WTC11 (cell line): ENCODE measurements at regions not wholly inside any gene's neighbourhood (a gene's known extent, or its start where the extent isn't known, plus 50 kb on each side); places are given as distances from the start of the nearest gene placed in this dataset.

Source experiments
- ATAC-seq: fragments of 200-7000 bp; cut with Tn5 transposase; 2 replicates; pipeline ENCODE4 v1.10.0; 2021; ENCODE audit warnings: mild to moderate bottlenecking, moderate library complexity
- CTCF ChIA-PET: fragments of 300-600 bp; sonication (Branson Sonifier 250); formaldehyde crosslinking; loops from one replicate; lab custom pipeline; 2021; ENCODE audit warnings: antibody characterized with exemption; lab: Charles Lee
- POLR2A ChIA-PET: fragments of 350-600 bp; sonication (Branson Sonifier 250); formaldehyde crosslinking; loops from one replicate; lab custom pipeline; 2021; ENCODE audit warnings: antibody characterized with exemption; lab: Charles Lee
- DNase-seq: peaks from one replicate; pipeline ENCODE4 v3.0.0; 2021; ENCODE audit warnings: low spot score
- H3K27ac Mint-ChIP-seq: 2 replicates; pipeline ENCODE4 v1.8.0; 2021; ENCODE audit warnings: mixed read lengths
- H3K27me3 Mint-ChIP-seq: 2 replicates; pipeline ENCODE4 v1.8.0; 2021; ENCODE audit warnings: low read depth, mild to moderate bottlenecking, moderate library complexity, mixed read lengths
- H3K36me3 Mint-ChIP-seq: 2 replicates; pipeline ENCODE4 v1.8.0; 2021; ENCODE audit warnings: mixed read lengths
- H3K4me1 Mint-ChIP-seq: 2 replicates; pipeline ENCODE4 v1.8.0; 2022; ENCODE audit warnings: mixed read lengths
- H3K4me3 Mint-ChIP-seq: 2 replicates; pipeline ENCODE4 v1.8.0; 2021; ENCODE audit warnings: mild to moderate bottlenecking, moderate library complexity, mixed read lengths
- H3K9me3 Mint-ChIP-seq: 2 replicates; pipeline ENCODE4 v1.8.0; 2021; ENCODE audit warnings: mixed read lengths
- CTCF ChIP-seq: fragments of 200-600 bp; IDR thresholded peaks from 2 replicates; pipeline ENCODE4 v1.8.0; 2022; ENCODE audit warnings: antibody characterized with exemption
- ERG ChIP-seq: fragments of 250-450 bp; sonication (Bioruptor Pico); IDR thresholded peaks from 2 replicates; pipeline ENCODE4 v1.8.0; 2021; ENCODE audit warnings: mild to moderate bottlenecking
- ESRRA ChIP-seq: sonication (generic); formaldehyde crosslinking; IDR thresholded peaks from 2 replicates; pipeline ENCODE4 v1.8.1; 2022; ENCODE audit warnings: mild to moderate bottlenecking, missing genetic modification reagents, borderline replicate concordance
- GTF2I ChIP-seq: fragments of 250-450 bp; sonication (Bioruptor Pico); conservative IDR thresholded peaks from 2 replicates; pipeline ENCODE4 v1.4.0; 2021; ENCODE audit warnings: mild to moderate bottlenecking
- HMGXB4 ChIP-seq: sonication (generic); formaldehyde crosslinking; IDR thresholded peaks from 2 replicates; pipeline ENCODE4 v1.8.1; 2023; ENCODE audit warnings: mild to moderate bottlenecking, moderate library complexity, missing genetic modification reagents
- MXD4 ChIP-seq: fragments of 250-450 bp; sonication (Bioruptor Pico); IDR thresholded peaks from 2 replicates; pipeline ENCODE4 v1.8.0; 2021; ENCODE audit warnings: mild to moderate bottlenecking, moderate library complexity, borderline replicate concordance
- NFATC4 ChIP-seq: fragments of 250-450 bp; sonication (Bioruptor Pico); IDR thresholded peaks from 2 replicates; pipeline ENCODE4 v1.9.0; 2021; ENCODE audit warnings: mild to moderate bottlenecking
- OVOL2 ChIP-seq: fragments of 250-450 bp; sonication (Bioruptor Pico); IDR thresholded peaks from 2 replicates; pipeline ENCODE4 v1.9.0; 2021; ENCODE audit warnings: mild to moderate bottlenecking, borderline replicate concordance
- PREB ChIP-seq: sonication (generic); formaldehyde crosslinking; IDR thresholded peaks from 2 replicates; pipeline ENCODE4 v1.8.1; 2022; ENCODE audit warnings: mild to moderate bottlenecking, missing genetic modification reagents, moderate library complexity, borderline replicate concordance
- PRRX2 ChIP-seq: fragments of 250-450 bp; sonication (Bioruptor Pico); IDR thresholded peaks from 2 replicates; pipeline ENCODE4 v1.8.0; 2021; ENCODE audit warnings: mild to moderate bottlenecking
- RORB ChIP-seq: fragments of 250-450 bp; sonication (Bioruptor Pico); IDR thresholded peaks from 2 replicates; pipeline ENCODE4 v1.9.0; 2021; ENCODE audit warnings: mild to moderate bottlenecking
- SMAD3 ChIP-seq: sonication (generic); formaldehyde crosslinking; IDR thresholded peaks from 2 replicates; pipeline ENCODE4 v1.8.0; 2022; ENCODE audit warnings: missing genetic modification reagents, mild to moderate bottlenecking, borderline replicate concordance
- SOX15 ChIP-seq: fragments of 250-450 bp; sonication (Bioruptor Pico); IDR thresholded peaks from 2 replicates; pipeline ENCODE4 v1.9.0; 2021; ENCODE audit warnings: mild to moderate bottlenecking
- TCF7 ChIP-seq: sonication (generic); formaldehyde crosslinking; IDR thresholded peaks from 2 replicates; pipeline ENCODE4 v1.8.0; 2022; ENCODE audit warnings: mild to moderate bottlenecking, low read depth, missing genetic modification reagents, moderate library complexity
- USF2 ChIP-seq: sonication (generic); formaldehyde crosslinking; IDR thresholded peaks from 2 replicates; pipeline ENCODE4 v1.8.1; 2023; ENCODE audit warnings: mild to moderate bottlenecking, missing genetic modification reagents, moderate library complexity
- ZBTB21 ChIP-seq: sonication (generic); formaldehyde crosslinking; IDR thresholded peaks from 2 replicates; pipeline ENCODE4 v1.8.1; 2023; ENCODE audit warnings: mild to moderate bottlenecking, missing genetic modification reagents, borderline replicate concordance
- ZNF232 ChIP-seq: sonication (generic); formaldehyde crosslinking; IDR thresholded peaks from 2 replicates; pipeline ENCODE4 v1.8.0; 2022; ENCODE audit warnings: mild to moderate bottlenecking, missing genetic modification reagents
- ZNF416 ChIP-seq: fragments of 250-450 bp; sonication (Bioruptor Pico); IDR thresholded peaks from 2 replicates; pipeline ENCODE4 v1.9.0; 2021; ENCODE audit warnings: mild to moderate bottlenecking, inconsistent platforms
- ZNF423 ChIP-seq: fragments of 250-450 bp; sonication (Bioruptor Pico); IDR thresholded peaks from 2 replicates; pipeline ENCODE4 v2.1.2; 2022; ENCODE audit warnings: mild to moderate bottlenecking, moderate library complexity
- ZNF425 ChIP-seq: fragments of 250-450 bp; sonication (Bioruptor Pico); conservative IDR thresholded peaks from 2 replicates; pipeline ENCODE4 v1.9.0; 2021; ENCODE audit warnings: mild to moderate bottlenecking
- ZNF532 ChIP-seq: fragments of 250-450 bp; sonication (Bioruptor Pico); IDR thresholded peaks from 2 replicates; pipeline ENCODE4 v1.9.0; 2021; ENCODE audit warnings: mild to moderate bottlenecking, borderline replicate concordance

GRCh38 chr16:54870151-54870550 lies 60.5 kb upstream of the IRX5 start (continued):
- TF ChIP-seq HMGXB4 (CRISPR knock-in tag) = no peak
- no peak for TF ChIP-seq NFATC4 (CRISPR knock-in tag)
- no peak for TF ChIP-seq ZBTB21 (CRISPR knock-in tag)
- no peak for TF ChIP-seq SOX15 (CRISPR knock-in tag)
- TF ChIP-seq CTCF = no peak
- TF ChIP-seq USF2 = no peak
- no peak for TF ChIP-seq OVOL2 (CRISPR knock-in tag)
- TF ChIP-seq ZNF532 (CRISPR knock-in tag) = no peak
- TF ChIP-seq ESRRA = no peak
- TF ChIP-seq RORB (CRISPR knock-in tag) = no peak

GRCh38 chr16:54867302-54867832 lies 63.3 kb upstream of the IRX5 start:
- ChIA-PET CTCF (no interaction called here), POLR2A (no interaction called here)
- Mint-ChIP-seq H3K9me3 (peaks cover 34% of the 10 kb centered on the region), H3K4me1 (0 out of 2 replicates have a peak, but pooled peaks cover 6% of the 10 kb centered on the region), H3K27ac (no peak overlapping the region), H3K36me3 (0 out of 2 replicates have a peak, but pooled peaks cover 2% of the 10 kb centered on the region), H3K4me3 (no peak overlapping the region), H3K27me3 (no peaks in the 10 kb centered on the region)
- ATAC-seq (no peak), DNase-seq (no peak)
- no peak for TF ChIP-seq PREB
- no peak for TF ChIP-seq HMGXB4 (CRISPR knock-in tag)
- TF ChIP-seq PRRX2 (CRISPR knock-in tag) = no peak
- no peak for TF ChIP-seq ZNF232
- TF ChIP-seq ZNF423 (CRISPR knock-in tag) = no peak
- TF ChIP-seq TCF7 (CRISPR knock-in tag) = no peak
- TF ChIP-seq RORB (CRISPR knock-in tag) = no peak
- TF ChIP-seq MXD4 (CRISPR knock-in tag) = no peak
- TF ChIP-seq ERG (CRISPR knock-in tag) = no peak
- no peak for TF ChIP-seq ZNF425
- no peak for TF ChIP-seq GTF2I (CRISPR knock-in tag)
- TF ChIP-seq ZNF416 (CRISPR knock-in tag) = no peak
- no peak for TF ChIP-seq SMAD3
